ENCODE measurements at regions not wholly inside any gene's neighbourhood (a gene's known extent, or its start where the extent isn't known, plus 50 kb on each side); places are given as distances from the start of the nearest gene placed in this dataset.

GRCh38 chr21:35868005-35868868, 192.1 kb downstream of the SETD4 start:
- no peak for FAIRE-seq
- H3K79me2 ChIP-seq (ENCODE audit: control insufficient read depth, insufficient read depth, low read length) = no peaks in the 10 kb centered on the region
- BruUV-seq (replicated peaks) = no TSS peak

More at GRCh38 chr21:35868005-35868868, 192.1 kb downstream of the SETD4 start:
- TF ChIP-seq FOS (IDR thresholded peaks at IDR 0.05; ENCODE audit: borderline replicate concordance, insufficient read depth, low read length) (no peak), GATA2 (IDR thresholded peaks at IDR 0.05; ENCODE audit: insufficient read depth, insufficient read length, low read depth, low read length) (no peak), JUN (IDR thresholded peaks at IDR 0.05; ENCODE audit: borderline replicate concordance, insufficient read depth, insufficient read length, low read depth) (no peak), CTCF (IDR thresholded peaks at IDR 0.05; ENCODE audit: extremely low read depth in 1 of 2, insufficient read depth in 1 of 2, low read depth in 1 of 2, low read length in 2 of 2) (no peak), EZH2 (IDR thresholded peaks at IDR 0.05; ENCODE audit: borderline replicate concordance, low read depth, low read length, severe bottlenecking) (no peak)
- H3K27ac ChIP-seq (ENCODE audit: insufficient read depth, low read depth, low read length) = no peak overlapping the region
- intact Hi-C loops (cut with micrococcal nuclease) (no loop called here), dilution Hi-C loops (cut with MboI; ENCODE audit: extremely low pct_ligation_motif_present, low sequenced_read_pairs) (no loop called here)
- no peak overlapping the region for H3K4me3 ChIP-seq (replicated peaks in 1 of 3; ENCODE audit: insufficient read depth in 1 of 3, low read depth in 1 of 3, low read length in 3 of 3)
- CTCF ChIA-PET = no interaction called here
- POLR2A ChIA-PET = no interaction called here
- H3K4me1 ChIP-seq (ENCODE audit: control insufficient read depth, extremely low read depth, insufficient read depth, low read length) = no peaks in the 10 kb centered on the region
- H4K20me1 ChIP-seq (replicated peaks; ENCODE audit: control insufficient read depth, extremely low read depth, insufficient read depth, low read length) = no peaks in the 10 kb centered on the region
- no peaks in the 10 kb centered on the region for H3K9me1 ChIP-seq (replicated peaks; ENCODE audit: control insufficient read depth, extremely low read depth, insufficient read depth, low read length)
- H3K27me3 ChIP-seq (ENCODE audit: control insufficient read depth in 2 of 2, insufficient read depth in 2 of 2, low read length in 2 of 2) = peaks cover 9 to 11% of the 10 kb centered on the region in 2 experiments
- H3K9me3 ChIP-seq (replicated peaks; ENCODE audit: control insufficient read depth, insufficient read depth, low read length) = no peaks in the 10 kb centered on the region
- no peaks in the 10 kb centered on the region for H3K36me3 ChIP-seq (ENCODE audit: control insufficient read depth in 2 of 2, extremely low read depth in 1 of 2, insufficient read depth in 2 of 2, low read length in 2 of 2)
- H3K4me2 ChIP-seq (ENCODE audit: insufficient read depth, low read length) = no peak overlapping the region
- H3K9ac ChIP-seq (replicated peaks; ENCODE audit: extremely low read depth, insufficient read depth, low read length) = no peak overlapping the region
- H2AFZ ChIP-seq (ENCODE audit: low read depth, low read length) = no peak overlapping the region
- no peak for DNase-seq (ENCODE audit: low read depth, low spot score)

Data from endothelial cell of umbilical vein (primary cell).